HG03442 (cell line): ENCODE measurements at regions not wholly inside any gene's neighbourhood (a gene's known extent, or its start where the extent isn't known, plus 50 kb on each side); places are given as distances from the start of the nearest gene placed in this dataset.
A peak's percentile ranks its signal among the peaks of the same experiment; 100 is the strongest.

Experiments used
- ATAC-seq: cut with Tn5 transposase; IDR thresholded peaks from one replicate; pipeline ENCODE4 v1.9.1; 2021; ENCODE audit warnings: mild to moderate bottlenecking, moderate library complexity; ENCODE audit not compliant: unreplicated experiment

DNA sequence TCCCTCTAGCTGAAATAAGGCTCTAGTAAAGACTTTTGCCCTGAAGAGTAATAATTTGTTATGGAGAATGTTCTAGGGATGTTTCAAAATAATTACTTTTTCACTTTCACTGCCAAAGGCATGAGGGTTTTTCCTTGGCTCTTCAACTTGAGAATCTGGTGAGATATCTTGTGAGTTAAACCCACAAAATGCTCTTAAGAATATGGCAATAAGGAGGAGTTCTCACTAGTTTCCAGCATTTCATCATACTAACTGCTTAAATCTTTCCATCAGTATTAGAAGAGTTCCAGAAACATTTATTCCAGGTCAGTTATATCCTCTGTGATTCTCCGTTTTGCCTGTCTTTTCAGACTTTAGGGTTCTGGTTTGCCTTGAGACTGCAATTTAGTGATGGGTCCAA is 785.6 kb upstream of the GJE1 start:
- ATAC-seq = no peak

DNA sequence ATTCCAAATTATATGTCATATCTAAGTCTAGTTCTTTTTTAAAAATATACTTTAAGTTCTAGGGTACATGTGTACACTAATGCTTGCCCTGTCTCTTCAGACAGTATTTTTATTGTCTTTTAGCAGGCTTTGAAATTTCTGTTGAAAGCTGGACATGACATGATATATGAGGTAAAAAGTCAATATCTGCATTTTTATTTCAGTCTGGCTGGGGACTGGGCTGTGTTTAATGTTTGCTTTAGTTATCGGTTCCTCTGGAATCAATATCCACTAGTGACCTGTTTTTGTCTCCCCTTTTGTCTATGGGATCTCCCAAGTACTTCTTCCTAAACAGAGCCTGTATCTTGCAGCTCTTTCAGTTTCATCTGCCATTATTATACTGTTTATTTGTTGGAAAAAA is 786.2 kb upstream of the GJE1 start:
- no peak for ATAC-seq

GRCh38 chr6:141337191-141337590 is 795.5 kb upstream of the GJE1 start:
- ATAC-seq = no peak

DNA sequence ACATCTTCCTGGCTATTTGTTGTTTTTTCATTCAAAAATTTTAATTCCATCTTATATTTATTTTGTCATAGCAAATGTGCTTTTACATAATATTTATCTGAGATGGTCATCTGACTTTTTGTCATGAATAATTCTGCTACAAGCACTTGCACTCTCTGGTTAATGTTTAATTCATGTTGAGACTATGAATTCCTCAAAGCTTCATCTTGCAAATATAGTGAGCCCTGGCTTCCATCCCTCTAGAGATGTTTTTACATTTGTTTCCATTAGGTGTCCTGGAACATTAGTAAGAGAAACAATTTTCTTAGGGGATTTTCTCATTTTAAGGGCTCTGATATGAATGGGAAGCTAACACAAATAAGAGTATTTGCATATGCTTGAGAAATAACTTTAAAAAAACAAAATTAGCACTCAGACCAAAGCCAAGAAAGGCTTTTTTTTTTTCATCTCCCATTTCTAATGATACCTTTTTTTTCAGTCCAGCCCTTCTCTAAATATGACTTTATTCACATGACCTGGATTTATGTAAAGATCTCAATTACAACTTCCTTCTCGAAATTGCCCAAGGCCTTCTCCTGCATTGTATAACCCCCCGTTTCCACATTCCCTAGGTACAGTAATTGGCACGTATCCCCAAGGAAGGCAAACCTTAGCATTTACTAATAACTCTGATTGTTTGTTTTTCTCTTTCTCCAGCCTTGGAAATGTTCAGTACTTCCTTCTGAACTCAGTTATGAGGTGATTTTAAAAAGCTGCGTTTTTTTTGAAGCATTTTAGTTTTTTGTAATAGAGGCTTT is 797.0 kb upstream of the GJE1 start:
- ATAC-seq = no peak

GRCh38 chr6:141326925-141327324 is 805.8 kb upstream of the GJE1 start:
- no peak for ATAC-seq

DNA sequence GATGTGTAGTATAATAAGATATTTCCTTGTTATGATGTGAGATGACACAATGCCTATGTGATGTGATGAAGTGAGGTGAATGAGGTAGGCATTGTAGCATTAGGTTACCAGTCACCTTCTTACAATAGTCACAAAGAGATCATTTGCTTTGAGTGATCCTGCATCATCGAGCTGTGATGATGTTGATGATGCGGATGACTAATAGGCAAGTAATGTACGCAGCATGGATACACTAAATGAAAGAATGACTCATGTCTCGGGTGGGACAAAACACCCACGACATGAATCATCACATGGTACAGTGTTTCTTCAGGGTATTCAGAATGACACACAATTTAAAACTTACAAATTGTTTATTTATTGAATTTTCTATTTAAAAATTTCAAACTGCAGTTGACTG is 806.3 kb upstream of the GJE1 start:
- peak; percentile 53 for ATAC-seq

DNA sequence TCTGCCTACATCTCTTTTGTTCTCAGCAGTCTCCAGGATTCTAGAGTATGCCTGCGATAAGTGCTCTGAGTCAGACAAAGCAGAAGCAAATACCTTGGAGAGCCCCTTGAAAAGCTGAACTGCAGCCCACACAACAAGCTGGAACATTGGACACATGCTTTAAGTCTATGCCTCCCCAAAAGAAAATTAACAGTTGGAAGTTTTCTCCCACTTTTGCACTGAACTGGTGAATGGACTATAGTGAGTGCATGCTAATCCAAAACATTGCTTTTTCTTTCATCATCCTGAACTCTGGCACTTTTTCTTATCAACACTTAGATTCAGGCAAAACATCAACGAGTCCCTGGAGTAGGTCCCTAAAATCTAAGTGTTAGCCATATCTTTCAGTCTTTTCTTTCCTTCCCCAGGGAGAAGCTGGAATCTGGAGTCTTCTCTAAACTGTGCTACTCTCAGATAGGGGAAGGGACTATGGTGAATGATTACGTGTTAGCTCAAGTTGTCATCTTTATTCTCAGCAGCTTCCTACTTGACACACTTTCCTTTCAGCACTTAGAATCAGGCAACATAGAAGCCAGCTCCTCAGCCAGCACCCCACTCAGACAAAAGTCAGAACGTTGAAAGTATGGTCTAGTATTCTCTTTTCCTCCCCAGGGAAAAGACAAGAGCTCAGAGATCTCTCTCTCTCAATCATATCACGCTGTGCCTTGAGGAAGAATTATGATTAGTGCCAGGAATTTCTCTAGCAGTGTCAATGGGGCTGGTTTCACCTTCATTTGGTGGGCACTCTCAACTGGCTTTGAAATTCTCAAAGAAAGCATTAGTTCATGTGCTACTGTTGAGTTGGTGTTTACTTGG is 811.0 kb upstream of the GJE1 start:
- no peak for ATAC-seq

- ATAC-seq = no peak
Observed at GRCh38 chr6:141316236-141316635, 816.5 kb upstream of the GJE1 start.

GRCh38 chr6:141313986-141314385 is 818.7 kb upstream of the GJE1 start:
- no peak for ATAC-seq

DNA sequence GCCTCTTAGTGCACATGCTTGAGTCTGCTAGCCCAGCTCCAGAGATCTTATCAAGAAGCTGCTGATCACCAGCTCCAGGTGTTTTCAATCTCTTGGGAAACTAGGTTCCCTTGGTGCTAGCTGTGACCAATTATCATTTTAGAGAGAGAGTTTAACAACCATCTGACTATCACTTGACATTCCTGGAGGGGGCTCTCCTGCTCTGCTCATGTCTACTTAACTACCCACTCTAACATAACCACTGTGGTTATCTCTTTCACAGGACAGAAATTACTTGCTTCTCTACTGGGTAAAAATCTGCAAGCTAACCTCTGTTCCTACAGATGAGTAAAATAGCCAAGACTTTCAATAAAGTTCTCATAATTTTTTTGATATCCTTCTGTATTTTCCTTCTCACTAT is 823.4 kb upstream of the GJE1 start:
- no peak for ATAC-seq

DNA sequence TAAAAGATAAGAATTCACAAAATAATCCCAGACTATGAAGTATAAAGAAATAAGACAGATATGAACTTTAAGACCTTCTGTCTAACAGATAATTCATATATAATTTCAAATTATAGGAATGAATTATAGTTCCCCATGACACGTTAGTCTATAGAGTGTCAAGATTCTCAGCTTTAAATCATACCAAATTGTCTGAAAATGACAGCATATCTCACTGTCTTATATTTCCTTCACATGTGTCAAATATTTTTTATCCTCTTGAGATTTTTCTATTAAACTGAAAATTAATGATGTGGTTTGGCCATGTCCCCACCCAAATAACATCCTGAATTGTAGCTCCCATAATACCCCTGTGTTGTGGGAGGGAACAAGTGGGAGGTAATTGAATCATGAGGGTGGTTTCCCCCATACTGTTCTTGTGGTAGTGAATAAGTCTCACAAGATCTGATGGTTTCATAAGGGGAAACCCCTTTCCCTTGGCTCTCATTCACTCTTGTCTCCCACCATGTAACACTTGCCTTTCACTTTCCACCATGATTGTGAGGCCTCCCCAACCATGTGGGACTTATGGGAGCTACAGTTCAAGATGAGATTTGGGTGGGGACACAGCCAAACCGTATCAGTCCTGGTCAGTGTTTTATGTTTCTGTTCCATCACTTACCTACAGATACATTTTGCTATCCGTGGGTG is 825.3 kb upstream of the GJE1 start:
- no peak for ATAC-seq

DNA sequence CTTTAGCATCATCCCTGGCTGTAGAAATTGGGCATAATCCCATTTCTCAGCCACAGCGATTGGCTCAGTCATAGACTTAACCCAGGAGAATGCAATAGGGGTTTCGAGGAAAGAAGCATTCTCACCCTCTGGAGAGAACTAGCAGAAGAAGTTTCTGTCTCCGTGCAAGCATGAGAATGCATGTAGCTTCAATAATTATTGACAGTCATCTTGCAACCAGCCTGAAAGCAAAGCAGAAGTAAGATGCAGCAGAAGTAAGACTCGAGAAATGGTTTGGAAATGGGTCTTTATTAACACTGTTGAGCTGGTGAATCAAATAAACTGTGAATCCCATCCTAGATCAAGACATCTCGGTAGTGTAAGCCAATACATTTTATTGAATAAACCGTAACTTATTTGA is 828.8 kb upstream of the GJE1 start:
- ATAC-seq = no peak

GRCh38 chr6:141301779-141302178 is 830.9 kb upstream of the GJE1 start:
- no peak for ATAC-seq

- no peak for ATAC-seq
Observed at GRCh38 chr6:141290941-141291721, 841.6 kb upstream of the GJE1 start.

- no peak for ATAC-seq
Observed at GRCh38 chr6:141288947-141289346, 843.8 kb upstream of the GJE1 start.

GRCh38 chr6:141282263-141282662 is 850.5 kb upstream of the GJE1 start:
- ATAC-seq = no peak

DNA sequence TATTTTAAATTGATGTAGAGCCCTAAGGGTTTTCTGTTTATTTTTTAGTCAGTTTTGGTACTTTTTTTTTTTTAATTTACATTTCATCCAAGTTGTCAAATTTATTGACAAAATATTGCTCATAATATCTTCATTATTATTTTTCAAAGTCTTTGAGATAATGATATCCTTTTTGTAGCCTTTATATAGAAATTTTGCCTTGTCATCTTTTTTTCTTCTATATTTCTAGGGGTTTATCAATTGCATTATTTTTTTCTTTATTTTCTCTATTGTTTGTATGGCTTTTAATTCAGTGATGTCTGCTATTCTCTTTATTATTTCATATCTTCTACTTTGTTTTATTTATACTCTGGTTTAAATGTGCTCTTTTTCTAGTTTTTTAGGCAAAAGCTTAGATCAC is 863.0 kb upstream of the GJE1 start:
- no peak for ATAC-seq

GRCh38 chr6:141267420-141267819 is 865.3 kb upstream of the GJE1 start:
- no peak for ATAC-seq

DNA sequence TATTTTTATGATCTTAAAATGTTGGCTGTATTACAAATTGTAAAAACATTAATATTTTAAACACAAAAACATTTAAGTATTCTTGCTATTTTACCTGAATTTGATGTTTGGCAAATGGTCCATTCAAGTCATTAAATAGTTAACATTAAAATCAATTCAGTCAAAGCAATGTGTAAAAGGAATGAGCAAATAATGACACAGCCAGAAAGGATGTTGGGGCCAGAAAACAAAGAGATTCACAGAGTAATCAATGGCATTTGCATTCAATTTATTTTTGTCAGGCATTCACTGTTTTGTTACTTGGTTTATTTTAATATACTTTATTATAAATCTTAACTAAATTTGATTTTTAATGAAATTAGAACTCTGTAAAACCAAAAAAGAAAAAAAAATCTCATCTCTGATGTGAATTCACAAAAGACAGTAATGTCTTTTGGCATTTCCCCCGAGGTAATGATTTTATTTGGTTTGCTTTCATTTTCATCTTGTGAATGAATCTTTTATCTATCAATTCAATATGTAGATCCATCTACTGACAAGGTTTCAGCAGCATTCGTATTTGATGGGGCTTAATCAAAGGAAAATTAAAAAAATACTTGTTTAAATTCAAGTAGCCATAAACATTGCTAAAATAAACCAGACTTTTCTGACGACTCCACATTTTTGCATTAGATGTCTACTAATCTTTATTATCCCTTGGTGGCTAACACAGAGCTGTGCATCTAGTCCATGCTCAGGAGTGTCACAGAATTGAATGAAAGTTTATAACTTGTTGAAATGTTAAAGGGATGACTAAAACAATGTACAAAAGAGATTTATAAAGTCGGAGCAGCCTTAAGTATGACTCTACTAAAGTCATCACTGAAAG is 866.7 kb upstream of the GJE1 start:
- no peak for ATAC-seq

DNA sequence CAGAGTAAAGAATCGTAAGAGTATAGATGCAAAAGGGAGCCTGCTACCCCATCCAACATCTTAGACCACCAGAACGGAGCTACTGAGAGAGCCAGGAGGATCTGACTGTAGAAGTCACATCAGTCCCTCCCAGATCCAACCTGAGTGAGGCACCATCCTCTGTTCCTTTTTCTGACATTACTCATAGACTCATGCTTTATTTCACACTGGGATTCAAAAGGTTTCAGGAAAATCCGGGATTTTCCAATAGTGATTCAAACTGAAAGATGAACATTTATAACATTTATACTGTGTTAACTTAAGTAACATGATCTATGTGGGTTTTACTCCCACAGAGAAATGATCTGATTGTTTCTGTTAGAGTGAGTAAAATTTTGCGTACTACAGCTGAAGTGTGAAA is 868.6 kb upstream of the GJE1 start:
- no peak for ATAC-seq
